ENCODE measurements at regions not wholly inside any gene's neighbourhood (a gene's known extent, or its start where the extent isn't known, plus 50 kb on each side); places are given as distances from the start of the nearest gene placed in this dataset.

DNA sequence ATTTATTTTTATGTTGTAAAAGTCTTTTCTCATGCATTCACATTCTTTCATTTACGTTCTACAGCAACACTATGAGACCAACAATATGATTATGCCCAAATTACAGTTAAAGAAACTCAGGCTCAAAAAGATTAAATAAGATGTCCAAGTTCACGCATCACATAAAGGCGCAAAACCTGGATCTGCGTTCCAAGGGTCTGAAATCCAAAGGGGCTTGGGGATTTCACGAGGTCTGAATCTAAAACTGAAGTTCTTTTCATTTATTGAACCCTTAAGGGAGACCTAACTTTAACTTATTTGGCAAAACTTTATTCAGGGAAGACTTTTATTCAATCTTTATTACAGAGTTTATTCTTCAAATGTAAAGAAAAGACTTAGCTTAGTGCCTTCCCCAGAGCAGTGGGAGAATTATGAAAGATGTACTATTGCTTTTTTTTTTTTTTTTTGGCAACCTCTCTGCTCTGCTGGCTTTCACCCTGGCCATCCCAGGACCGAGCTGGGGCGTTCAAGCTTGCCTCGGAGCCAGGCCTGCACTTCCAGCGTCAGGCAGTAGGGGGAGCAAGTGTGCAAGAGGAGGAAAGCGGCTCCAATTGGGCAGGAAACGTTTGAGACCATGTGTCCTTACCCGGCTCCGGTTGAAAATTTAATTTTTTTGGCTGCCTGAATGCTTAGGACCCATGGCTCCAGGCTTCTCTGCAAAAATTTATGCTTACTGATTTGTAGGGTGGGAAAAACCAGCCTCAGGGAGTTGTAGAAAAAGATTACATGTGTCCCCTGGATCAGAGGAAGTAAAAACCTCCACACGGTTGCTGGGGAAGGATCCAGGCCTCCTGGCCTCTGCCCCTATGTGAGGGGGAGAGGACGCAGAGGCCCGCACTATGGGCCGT, 344.3 kb upstream of the KLF3 start:
- H3K9ac ChIP-seq (ENCODE audit: insufficient read depth in 1 of 2, low read depth in 2 of 2, low read length in 2 of 2): peak overlapping the region; percentile 40 to 64
- in situ Hi-C loops (cut with MboI): loop anchor here (5.0 to 10.0 kb wide), 3 partner anchors 137 to 353 kb away; no protein-coding TSS in a partner anchor
- peak; percentile 83 for FAIRE-seq
- TF ChIP-seq MGA (IDR thresholded peaks at IDR 0.05): peak; percentile 75
- no peak for TF ChIP-seq NR2F6 (CRISPR knock-in tag; IDR thresholded peaks at IDR 0.05)
- TF ChIP-seq PURB (CRISPR knock-in tag; IDR thresholded peaks at IDR 0.05; ENCODE audit: low read depth): no peak
- peak; percentile 88 for TF ChIP-seq RBM25 (IDR thresholded peaks at IDR 0.05; ENCODE audit: low read depth, low read length, severe bottlenecking)
- TF ChIP-seq MYC (IDR thresholded peaks at IDR 0.05; ENCODE audit: low read depth, low read length): peak; percentile 83
- TF ChIP-seq MYC (CRISPR knock-in tag; IDR thresholded peaks at IDR 0.05; ENCODE audit: borderline replicate concordance, low read depth): no peak

More for the DNA sequence above, 344.3 kb upstream of the KLF3 start:
- intact Hi-C loops (cut with micrococcal nuclease): loop anchor here (1.0 to 10.0 kb wide), 9 partner anchors 65 to 411 kb away; no protein-coding TSS in a partner anchor
- no peaks in the 10 kb centered on the region for H4K20me1 ChIP-seq (replicated peaks; ENCODE audit: control insufficient read depth, insufficient read depth, low read length)
- H3K4me2 ChIP-seq (ENCODE audit: insufficient read depth, low read length): peak overlapping the region; percentile 65
- ATAC-seq (peak; percentile 81), DNase-seq (ENCODE audit: extremely low read depth in 1 of 4, low spot score in 3 of 4) (peak; percentile 83 to 94 (median 85))
- H2AFZ ChIP-seq (ENCODE audit: low read depth, low read length): peak overlapping the region; percentile 97
- ChIA-PET CTCF (ENCODE audit: low intra/inter-chr PET ratio) (interaction anchor here (0.7 to 1.5 kb wide), 2 partner anchors 139 to 355 kb away, joined by 3 to 6 read pairs; no protein-coding TSS in a partner anchor), POLR2A (interaction anchor here (1.0 to 2.1 kb wide), 7 partner anchors 42 to 356 kb away, joined by 3 to 7 read pairs (median 4); no protein-coding TSS in a partner anchor)
- no peak overlapping the region; the same call in 1 of the 2 replicates for H3K4me3 ChIP-seq
- H3K27ac ChIP-seq (ENCODE audit: extremely low read depth, low read depth, low read length): peak overlapping the region; percentile 84
- H3K36me3 ChIP-seq (ENCODE audit: control insufficient read depth, insufficient read depth, low read length): no peaks in the 10 kb centered on the region
- WGBS (ENCODE audit: insufficient coverage, low coverage, missing lambda C conversion rate): 22% methylated on average over 17 of the region's 17 CpGs
- no TSS peak for BruUV-seq (replicated peaks)
- peaks cover 8 to 29% of the 10 kb centered on the region in 2 experiments for H3K4me1 ChIP-seq (replicated peaks in 1 of 2; ENCODE audit: control insufficient read depth in 2 of 2, insufficient read depth in 2 of 2, low read length in 2 of 2)
- no peaks in the 10 kb centered on the region for H3K79me2 ChIP-seq (ENCODE audit: control insufficient read depth, insufficient read depth, low read length)
- H3K9me1 ChIP-seq (ENCODE audit: control insufficient read depth, insufficient read depth, low read length): no peaks in the 10 kb centered on the region
- H3K27me3 ChIP-seq (ENCODE audit: control insufficient read depth in 2 of 2, insufficient read depth in 2 of 2, low read length in 2 of 2): no peaks in the 10 kb centered on the region
- peaks cover 2% of the 10 kb centered on the region for H3K9me3 ChIP-seq (replicated peaks; ENCODE audit: control insufficient read depth, insufficient read depth, low read depth, low read length)

All from K562 (cell line).